Hepatocyte (in vitro differentiated cells): ENCODE measurements at regions not wholly inside any gene's neighbourhood (a gene's known extent, or its start where the extent isn't known, plus 50 kb on each side); places are given as distances from the start of the nearest gene placed in this dataset.

Experiments
- EZH2 ChIP-seq: fragments of 200-600 bp; sonication (generic); IDR thresholded peaks from 2 replicates; pipeline ENCODE4 v1.6.1; 2016; ENCODE audit warnings: antibody characterized with exemption, mild to moderate bottlenecking, borderline replicate concordance
- TF ChIP-seq, protein P1 (sequence below): fragments of 200-600 bp; sonication (generic); IDR thresholded peaks from 2 replicates; pipeline ENCODE4 v1.5.1; 2016; ENCODE audit warnings: antibody characterized with exemption, mild to moderate bottlenecking; ENCODE audit not compliant: poor library complexity

DNA sequence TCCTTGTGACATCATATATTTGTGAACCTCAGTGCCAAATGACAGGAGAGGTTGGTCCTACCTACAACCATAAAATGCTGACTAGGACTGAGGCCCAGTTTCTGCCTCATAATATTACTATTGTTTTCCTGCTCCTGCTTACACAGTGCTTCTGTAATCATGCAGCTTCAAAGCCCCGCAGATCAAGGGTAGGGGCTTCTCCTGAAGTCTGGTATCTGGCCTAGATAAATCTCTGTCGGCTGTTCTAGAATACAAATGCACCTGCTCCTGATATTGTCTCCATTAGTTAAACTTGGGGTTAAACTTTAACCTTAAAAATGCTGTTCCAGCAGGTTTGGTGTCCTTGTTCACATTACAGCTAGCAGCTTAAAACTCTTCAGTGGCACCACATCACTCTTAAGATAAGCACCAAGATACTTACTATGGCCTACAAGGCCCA is 552.4 kb downstream of the TUSC7 start:
- TF ChIP-seq, protein P1, sequence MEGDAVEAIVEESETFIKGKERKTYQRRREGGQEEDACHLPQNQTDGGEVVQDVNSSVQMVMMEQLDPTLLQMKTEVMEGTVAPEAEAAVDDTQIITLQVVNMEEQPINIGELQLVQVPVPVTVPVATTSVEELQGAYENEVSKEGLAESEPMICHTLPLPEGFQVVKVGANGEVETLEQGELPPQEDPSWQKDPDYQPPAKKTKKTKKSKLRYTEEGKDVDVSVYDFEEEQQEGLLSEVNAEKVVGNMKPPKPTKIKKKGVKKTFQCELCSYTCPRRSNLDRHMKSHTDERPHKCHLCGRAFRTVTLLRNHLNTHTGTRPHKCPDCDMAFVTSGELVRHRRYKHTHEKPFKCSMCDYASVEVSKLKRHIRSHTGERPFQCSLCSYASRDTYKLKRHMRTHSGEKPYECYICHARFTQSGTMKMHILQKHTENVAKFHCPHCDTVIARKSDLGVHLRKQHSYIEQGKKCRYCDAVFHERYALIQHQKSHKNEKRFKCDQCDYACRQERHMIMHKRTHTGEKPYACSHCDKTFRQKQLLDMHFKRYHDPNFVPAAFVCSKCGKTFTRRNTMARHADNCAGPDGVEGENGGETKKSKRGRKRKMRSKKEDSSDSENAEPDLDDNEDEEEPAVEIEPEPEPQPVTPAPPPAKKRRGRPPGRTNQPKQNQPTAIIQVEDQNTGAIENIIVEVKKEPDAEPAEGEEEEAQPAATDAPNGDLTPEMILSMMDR = no peak
- TF ChIP-seq EZH2 = no peak
